Renal cortex interstitium (tissue), 11 donors: ENCODE measurements at regions not wholly inside any gene's neighbourhood (a gene's known extent, or its start where the extent isn't known, plus 50 kb on each side); places are given as distances from the start of the nearest gene placed in this dataset.
"Not testable (repeated sequence)": the region's sequence is repeated elsewhere in the genome, so short reads cannot be mapped to it uniquely, and the experiment has no call there.

Source experiments
- DNase-seq, 11 donors: peaks; one replicate each; pipeline ENCODE4 v3.0.0-alpha.2; 2013; ENCODE audit warnings: low read depth in 9 of 11, low spot score in 4 of 11; ENCODE audit errors: extremely low read depth in 1 of 11

DNA sequence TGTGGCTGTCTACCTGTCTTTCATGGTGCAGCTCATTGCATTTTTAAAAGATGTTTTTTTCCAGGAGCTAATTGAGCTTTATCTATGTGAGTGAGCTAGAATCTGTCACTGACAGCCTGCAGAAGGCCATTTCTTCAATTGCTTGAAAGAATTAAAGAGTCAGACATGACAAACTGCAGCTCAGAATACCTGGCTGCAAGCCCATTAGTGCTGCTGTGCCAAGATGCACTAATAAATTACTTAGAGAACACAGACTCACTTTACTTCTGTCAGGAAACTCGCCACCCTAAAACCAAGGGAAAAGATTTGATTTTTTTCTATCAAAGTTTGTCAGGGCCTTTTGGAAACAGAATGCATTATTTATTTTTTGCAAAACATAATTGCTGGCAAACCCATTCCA, 368.3 kb downstream of the CAAP1 start:
- peak in 10 of 11 donors; percentile 15 to 48 (median 37) for DNase-seq

DNA sequence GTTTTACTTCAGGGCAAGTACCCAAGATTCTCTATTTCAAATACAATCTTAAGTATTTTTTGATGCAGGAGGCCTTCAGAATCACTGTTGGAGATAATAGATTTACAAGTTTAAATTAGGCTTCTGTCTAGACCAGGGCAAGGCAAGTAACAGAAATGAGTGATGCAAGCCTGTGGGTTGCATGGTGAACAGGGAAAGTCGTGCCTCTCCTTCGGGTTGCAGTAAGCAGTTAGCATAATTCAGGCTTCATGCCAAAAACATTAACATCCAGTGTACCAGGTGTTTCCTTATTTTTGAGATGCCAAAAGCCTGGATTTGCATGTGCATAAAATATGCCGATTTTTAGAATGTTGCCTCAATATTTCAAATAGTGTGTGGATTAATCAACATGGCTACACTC, 369.0 kb downstream of the CAAP1 start:
- DNase-seq: no peak

DNA sequence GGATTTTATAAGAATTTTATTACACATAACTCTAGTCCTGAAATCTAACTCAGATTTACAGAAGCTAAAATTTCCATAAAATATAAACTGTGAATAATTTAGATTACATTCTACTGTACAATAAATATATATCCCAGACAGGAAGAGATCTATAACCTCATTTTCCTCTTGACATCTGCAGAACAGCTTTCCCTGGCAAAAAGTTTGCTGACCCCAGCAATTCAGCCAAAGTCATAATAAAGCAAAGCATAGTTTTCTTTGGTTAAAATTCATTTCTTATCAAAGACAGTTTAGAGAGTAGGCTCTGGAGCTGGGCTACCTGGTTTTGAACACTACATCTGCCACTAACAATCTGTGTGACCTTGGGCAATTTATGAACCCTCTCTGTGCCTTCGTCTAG, 372.5 kb downstream of the CAAP1 start:
- no peak for DNase-seq

DNA sequence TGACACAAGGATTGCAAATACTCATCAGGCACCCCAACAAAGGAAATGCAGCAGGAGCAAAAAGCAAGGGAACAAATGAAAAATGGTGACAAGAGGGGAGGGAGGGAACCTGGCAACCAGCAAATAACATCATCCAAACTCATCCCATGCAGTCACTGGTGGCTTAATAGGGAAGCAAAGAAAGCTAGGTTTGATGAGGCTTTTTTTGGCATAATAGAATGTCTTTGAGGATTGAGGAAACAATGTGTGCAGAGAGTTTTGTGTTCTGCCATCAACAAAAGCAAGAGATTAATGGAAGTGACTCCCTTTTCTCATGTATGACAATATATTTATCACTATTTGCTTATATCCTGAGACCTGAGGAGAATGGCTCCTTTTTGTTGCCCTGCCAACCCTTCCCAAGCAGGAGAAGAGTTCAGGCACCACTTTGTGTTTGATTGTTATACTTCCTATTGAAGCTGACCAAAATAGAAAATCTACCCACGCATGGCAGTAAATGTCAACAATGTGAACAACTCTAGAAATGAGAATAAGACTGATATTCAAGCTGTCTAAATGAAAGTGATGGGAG, 375.7 kb downstream of the CAAP1 start:
- DNase-seq: no peak

DNA sequence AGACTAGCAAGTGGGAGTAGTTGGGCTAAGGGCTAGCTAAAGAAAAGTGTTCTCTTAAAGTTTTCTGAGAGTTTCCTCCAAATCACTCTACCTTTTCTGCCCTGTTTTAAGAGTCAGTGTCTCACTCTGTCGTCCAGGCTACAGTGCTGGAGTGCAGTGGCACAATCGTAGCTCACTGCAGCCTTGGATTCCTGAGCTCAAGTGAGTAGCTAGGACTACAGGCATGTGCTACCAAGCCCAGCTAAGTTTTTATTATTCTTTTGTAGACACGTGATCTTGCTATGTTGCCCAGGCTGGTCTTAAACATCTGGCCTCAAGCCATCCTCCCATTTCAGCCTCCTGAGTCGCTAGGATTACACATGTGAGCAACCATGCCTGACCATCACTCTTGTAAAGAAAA, 378.9 kb downstream of the CAAP1 start:
- no peak for DNase-seq

DNA sequence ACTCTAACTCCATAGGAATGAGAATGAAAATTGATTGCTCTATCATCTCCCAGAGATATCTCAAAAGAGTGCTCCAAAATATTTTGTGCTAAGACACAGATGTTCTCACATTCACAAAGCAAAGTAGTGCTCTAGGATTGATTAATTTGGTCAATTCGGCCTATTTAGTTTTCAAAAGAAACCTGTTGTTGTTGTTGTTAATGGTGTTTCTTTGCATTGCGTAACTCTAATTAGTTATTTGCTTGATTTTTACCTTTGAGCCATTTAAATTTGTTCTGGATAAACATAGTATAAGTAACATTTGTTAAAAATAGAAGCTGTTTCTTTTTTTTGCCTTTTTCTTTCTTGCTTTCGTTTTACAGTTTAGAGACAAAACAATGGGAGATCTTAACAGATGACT, 382.5 kb downstream of the CAAP1 start:
- DNase-seq: no peak

DNA sequence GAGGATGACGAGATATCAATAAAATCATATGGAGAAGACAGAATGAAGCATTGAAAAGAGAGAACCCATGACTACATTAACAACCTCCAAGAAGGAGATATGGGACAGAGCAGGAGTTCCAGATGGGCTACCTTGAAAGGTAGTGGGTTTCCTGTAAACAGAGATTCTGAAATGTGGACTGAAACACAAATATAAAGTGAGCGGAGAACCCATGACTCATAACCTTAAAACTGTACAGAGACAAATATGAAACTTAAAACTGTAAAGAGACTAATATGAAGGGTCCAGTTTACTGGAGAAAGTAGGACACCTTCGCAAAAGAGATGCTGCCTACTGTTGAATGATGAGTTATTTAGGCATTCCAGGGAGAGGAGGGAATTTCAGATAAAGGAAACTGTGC, 383.7 kb downstream of the CAAP1 start:
- DNase-seq: no peak

DNA sequence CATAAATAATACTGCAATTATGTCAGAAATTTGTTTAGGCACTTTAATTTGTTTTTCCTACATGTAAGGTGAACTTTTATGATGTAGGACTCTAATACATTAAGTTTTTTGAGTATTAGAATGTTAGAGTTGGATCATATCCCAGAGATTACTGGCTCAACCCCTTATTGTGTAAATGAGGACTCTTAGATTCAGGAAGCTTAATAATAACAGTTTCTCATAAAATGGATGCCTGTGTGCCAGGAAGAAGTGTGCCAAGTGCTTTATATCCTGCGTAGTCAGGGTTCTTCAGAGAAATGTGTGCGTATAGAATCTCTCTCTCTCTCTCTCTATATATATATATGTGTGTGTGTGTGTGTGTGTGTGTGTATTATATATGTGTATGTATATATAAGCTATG, 388.5 kb downstream of the CAAP1 start:
- no peak for DNase-seq

DNA sequence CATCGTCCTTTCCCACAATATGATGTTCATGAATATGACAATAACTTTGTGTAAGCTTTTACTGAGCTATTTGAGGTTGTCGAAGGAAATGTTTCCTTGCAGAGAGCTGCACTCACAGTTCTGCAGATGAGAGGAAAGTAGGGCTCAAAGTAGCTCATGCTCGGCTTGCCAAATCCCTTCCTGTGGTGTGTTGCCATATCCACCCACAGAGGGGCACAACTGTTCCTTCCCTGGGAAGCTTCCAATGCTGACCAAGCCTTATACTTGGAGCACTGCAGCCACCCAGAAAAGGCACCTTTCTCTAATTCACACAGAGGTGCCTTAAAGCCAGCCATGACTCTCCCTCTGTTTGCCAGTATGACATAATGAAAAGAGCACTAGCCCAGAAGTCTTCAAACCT, 390.3 kb downstream of the CAAP1 start:
- no peak for DNase-seq

DNA sequence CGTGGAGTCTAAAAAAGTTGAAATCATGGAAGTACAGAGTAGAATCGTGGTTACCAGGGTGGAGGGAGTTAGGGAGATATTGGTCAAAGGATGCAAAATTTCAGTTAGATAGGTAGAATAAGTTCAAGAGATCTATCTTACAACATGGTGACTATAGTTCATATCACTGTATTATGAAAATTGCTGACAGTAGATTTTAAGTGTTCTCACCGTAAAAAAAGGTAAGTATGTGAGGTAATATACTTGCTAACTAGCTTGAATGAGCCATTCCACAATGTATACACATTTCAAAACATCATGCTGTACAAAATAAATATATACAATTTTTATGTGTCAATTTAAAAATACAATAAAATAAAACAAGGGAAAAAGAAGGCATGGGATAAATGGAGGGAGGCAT, 392.1 kb downstream of the CAAP1 start:
- no peak for DNase-seq

DNA sequence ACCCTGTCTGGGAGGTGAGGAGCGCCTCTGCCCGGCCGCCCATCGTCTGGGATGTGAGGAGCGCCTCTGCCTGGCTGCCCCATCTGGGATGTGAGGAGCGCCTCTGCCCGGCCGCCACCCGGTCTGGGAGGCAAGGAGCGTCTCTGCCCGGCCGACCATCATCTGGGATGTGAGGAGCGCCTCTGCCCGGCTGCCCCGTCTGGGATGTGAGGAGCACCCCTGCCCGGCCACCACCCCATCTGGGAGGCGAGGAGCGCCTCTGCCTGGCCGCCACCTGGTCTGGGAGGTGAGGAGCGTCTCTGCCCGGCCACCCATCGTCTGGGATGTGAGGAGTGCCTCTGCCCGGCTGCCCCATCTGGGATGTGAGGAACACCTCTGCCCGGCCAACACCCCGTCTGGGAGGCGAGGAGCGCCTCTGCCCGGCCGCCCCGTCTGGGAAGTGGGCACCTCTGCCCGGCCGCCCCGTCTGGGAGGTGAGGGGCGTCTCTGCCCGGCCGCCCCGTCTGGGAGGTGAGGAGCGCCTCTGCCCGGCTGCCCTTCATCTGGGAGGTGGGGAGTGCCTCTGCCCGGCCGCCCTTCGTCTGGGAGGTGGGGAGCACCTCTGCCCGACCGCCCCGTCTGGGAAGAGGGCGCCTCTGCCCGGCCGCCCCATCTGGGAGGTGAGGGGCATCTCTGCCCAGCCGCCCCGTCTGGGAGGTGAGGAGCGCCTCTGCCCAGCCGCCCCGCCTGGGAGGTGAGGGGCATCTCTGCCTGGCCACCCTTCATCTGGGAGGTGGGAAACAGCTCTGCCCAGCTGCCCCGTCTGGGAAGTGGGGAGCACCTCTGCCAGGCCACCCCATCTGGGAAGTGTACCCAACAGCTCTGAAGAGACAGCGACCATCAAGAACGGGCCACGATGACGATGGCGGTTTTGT, 399.7 kb downstream of the CAAP1 start:
- DNase-seq: not testable (repeated sequence)

DNA sequence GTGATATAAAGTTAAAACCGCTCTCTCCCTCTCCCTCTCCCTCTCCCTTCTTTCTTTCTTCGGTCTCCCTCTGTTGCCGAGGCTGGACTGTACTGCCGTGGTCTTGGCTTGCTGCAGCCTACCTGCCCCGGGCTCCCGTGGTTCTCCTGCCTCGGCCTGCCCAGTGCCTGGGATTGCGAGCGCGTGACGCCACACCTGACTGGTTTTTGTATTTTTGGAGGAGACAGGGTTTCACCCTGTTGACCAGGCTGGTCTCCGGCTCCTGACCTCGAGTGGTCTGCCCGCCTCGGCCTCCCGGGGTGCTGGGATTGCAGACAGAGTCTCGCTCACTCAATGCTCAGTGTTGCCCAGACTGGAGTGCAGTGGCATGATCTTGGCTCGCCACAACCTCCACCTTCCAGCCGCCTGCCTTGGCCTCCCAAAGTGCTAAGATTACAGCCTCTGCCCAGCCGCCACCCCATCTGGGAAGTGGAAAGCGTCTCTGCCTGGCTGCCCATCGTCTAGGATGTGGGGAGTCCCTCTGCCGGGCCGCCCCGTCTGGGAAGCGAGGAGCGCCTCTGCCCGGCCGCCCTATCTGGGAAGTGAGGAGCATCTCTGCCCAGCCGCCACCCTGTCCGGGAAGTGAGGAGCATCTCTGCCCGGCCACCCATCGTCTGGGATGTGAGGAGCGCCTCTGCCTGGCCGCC, 400.5 kb downstream of the CAAP1 start:
- not testable (repeated sequence) for DNase-seq

DNA sequence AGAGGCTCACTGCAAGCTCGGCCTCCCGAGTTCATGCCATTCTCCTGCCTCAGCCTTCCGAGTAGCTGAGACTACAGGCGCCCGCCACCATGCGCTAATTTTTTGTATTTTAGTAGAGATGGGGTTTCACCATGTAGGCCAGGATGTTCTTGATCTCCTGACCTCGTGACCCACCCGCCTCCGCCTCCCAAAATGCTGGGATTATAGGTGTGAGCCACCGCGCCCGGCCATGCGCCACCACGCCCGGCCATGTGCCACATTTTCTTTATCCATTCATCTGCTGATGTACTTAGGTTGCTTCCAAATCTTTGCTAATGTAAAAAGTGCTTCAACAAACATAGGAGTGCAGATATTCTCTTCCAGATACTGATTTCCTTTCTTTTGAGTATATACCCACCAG, 408.6 kb downstream of the CAAP1 start:
- DNase-seq: no peak

DNA sequence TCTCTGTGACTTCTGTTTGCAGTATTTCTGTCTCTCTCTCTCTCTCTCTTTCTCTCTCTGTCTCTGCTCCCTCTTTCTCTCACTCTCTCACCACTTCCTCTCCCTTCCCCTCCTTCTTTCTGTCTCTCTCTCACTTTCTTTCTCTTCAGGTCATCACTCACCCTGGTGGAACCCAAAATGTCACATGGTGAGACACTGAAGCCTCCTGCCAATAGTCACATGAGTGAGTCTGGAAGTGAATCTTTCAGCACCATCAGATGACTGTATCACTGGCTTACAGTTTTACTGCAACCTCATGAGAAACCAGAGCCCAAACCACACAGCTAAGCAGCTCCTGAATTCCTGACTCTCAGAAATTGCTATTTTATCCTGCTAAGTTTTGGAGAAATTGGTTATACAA, 414.6 kb downstream of the CAAP1 start:
- no peak for DNase-seq

DNA sequence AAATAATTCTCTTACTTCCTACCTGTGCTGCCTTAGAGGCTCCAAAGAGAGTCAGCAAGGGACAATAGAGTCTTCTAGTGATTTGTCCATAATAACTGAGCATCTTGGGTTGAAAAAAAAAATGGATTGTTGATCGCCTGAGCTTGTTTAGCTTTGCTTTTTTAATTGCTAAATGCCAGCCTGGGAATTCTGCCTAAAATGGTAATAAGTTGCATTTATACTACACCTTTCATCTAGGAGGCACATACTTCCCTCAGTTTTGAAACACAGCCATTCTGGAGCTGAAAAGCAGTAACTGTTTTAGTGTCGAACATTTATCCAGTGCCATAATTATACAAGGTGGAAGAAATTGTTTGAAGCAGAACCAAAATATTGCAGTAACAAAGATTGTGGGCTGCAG, 421.3 kb downstream of the CAAP1 start:
- DNase-seq: no peak

DNA sequence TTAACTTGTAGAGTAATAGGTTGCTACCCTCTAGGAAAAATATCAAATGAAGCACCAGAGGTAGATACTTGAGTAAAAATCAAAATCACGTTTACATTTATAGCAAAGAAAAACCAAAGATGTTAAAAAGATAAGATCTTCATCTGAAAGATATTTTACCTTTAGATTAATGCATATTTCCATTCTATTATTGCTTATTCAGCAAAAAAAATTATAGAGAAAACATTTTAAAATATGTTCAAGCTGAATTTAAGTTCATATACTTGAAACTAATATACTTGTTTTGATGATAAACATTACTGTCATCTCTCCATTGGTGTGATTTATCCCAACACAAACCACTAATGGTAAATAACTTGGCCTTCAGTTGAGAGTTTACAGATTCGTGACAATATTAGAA, 422.3 kb downstream of the CAAP1 start:
- no peak for DNase-seq

DNA sequence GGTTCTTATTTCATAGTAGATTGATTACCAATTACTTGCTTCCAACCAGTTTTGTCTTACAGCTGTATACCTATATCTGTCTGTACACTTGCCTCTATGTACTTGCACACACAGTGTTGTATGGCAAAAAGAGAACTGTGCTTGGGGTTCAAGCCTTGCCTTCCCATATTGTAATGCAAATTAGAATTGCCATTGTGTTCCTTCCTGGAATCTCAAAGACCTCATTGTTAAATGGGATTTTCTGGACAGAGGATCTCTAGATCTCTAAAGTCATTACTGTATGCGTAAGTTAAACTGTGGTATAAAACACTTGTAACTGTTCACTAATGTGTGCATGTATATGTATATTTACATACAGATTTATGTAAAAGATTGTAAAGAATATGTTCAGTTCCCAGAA, 428.8 kb downstream of the CAAP1 start:
- no peak for DNase-seq

DNA sequence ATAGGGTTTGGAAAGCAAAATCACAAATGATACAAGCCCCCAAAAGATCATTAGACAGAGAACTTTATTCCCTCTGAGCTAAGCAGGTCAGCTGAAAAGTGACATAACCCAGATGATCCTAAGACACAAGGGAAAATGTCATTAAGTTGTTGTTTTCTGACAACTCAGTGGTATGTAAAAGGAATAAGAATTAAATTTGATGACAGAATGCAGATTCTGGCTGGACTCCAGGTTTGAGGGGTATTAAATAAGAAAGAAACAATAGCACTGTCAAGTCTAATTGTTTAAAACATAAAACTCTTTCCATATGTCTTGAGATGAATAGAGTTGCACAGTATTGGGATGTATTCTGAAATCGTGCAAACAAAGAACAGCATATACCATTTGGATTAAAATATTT, 429.9 kb downstream of the CAAP1 start:
- no peak for DNase-seq

DNA sequence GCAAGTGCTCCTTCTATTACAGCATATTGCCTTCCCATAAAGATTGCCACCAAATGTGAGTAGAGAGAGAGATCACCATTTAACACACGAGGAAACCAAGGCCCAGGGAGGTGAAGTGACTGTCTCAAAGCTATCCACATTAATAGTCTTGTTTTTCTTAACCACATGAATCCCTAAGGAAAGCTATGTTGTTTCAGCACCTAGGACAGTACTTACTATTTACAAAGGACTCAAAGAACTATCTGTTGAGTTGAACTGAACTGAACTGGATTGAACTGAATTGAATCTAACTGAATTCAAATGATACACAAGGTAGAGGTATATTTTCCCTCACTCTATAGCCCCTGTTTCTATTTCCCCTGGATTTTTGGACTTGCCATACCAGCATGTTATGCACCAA, 430.4 kb downstream of the CAAP1 start:
- peak in 6 of 11 donors; percentile 3 to 14 (median 4) for DNase-seq

DNA sequence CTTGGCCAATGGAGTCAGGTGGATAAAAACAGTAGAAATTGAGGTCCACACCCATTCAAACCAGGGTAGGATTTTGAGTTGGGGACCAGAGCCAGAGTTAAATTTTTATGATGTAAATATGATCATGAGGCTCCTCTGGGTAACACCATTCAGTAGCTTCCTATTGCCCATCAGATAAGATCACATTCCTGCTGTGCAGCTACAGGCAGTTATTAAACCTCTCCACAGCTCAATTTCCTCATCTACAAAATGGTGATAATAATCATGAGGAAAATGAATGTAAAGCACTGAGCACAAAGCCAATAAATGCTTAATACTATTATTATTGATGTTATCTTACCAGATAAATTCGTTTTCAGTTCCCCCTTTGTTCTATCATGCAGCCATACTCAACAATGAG, 432.0 kb downstream of the CAAP1 start:
- DNase-seq: no peak
